HG02642 (cell line): ENCODE measurements at regions not wholly inside any gene's neighbourhood (a gene's known extent, or its start where the extent isn't known, plus 50 kb on each side); places are given as distances from the start of the nearest gene placed in this dataset.
"Not testable (repeated sequence)": the region's sequence is repeated elsewhere in the genome, so short reads cannot be mapped to it uniquely, and the experiment has no call there.

Source experiments
- ATAC-seq: cut with Tn5 transposase; IDR thresholded peaks from one replicate; pipeline ENCODE4 v1.9.1; 2021; ENCODE audit warnings: mild to moderate bottlenecking; ENCODE audit not compliant: unreplicated experiment, poor library complexity

DNA sequence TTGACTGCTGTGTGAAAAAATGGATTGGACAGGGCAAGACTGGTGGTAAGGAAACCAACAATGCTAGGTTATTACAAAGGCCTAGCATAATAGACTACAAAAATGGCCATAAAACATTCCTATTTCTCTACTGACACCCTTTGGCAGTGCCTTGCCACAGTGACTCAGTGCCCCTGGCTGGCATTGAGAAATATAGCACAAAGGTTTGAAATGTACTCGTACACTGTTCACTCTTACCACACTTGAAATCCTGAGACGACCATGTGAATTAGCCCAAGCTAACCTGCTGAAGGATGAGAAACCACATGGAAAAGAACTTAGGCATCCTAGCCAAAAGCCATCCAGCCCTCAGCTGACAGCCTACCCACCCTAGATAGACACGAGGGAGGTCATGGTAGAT is 149.8 kb upstream of the PALMD start:
- ATAC-seq: no peak

DNA sequence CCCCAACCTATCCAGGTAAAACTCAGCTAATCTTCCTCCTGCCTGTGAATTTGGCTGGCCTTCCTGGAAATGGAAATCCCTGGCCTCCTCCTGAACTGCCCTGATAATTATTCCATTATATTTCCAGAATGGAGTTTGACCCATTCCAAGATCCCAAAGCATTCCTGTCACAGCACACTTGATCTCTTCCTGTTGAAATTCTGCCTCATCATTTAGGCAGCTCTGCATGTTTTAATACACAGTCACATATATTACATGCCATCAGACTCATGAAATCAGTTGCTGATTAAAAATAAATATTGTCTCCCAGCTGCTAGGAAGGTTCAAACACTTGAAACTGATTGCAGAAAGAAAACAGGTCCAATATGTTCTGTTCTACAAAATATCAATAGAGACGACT is 148.2 kb upstream of the PALMD start:
- ATAC-seq: no peak

DNA sequence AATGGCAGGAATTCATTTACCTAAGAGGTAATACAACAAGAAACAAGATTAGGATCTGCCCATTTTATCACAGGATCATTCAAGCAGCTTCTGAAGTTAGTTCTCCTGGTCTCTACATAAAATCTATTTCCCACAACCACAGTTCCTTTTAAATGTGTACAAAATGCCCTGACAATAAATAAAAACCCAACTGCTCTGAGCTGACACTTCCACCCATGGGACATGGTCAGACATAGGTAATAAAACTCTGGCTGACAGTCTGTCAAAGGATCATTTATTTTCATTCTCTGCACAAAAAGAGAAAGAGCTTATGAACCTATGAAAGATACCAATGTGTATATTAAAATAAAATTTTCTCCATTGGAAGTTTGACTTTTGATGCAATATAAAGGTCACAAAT is 145.4 kb upstream of the PALMD start:
- ATAC-seq: no peak

DNA sequence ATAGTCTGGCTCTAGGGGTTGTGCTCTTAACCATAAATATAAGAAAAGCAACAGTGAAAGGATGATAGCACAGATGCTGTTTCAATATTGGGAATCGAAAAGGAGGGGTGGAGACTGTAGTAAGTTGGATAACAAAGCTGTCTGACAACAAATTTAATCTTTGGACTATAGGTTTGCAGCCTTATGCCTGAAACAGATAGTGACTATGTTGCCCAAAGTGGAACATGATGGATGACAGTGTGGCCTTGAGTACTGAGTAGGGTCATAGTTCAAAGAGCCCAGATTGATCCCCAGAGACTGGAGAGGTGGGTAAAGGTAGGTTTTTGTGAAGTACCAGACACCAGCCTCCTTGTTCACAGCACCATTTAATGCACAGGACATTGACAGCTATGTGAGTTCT is 144.0 kb upstream of the PALMD start:
- no peak for ATAC-seq

DNA sequence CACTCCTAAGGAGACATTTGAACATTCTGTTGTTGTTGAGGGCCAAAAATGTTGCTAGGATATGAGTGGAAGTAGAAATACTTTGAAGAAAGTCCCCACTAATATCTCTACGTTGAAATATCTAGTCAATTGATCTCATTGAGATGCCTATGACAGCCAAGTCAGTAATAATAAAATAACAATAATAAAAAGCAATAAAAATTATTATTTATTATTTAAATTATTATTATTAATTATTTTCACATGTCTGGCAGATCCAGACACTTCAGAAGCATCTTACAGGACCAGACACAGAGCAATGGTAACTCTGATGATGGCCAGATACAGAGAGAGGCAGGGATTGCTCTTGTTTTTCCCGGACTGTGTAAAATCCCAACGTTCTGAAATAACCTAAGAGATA is 143.5 kb upstream of the PALMD start:
- no peak for ATAC-seq

DNA sequence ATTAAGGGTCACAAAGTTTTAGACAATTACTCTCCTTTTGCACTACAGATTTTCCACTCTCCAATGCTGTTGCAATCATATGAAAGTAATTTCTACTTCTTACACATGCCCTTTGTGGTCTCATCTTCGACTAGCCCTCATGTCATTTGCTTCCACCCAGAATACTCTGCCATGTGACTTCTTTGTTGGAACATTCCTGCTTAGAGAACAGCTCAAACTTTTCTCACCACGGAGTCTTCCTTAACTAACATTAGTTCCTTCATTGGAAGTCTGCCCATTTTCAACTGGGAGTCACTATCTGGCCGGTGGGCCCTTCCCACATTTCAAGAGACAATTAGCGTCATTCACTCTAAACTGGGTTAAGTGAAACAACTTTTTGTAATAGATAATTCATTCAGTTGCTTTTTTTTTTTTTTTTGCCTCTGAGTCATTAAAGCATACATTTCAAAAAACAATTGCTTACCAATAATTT is 142.6 kb upstream of the PALMD start:
- no peak for ATAC-seq

DNA sequence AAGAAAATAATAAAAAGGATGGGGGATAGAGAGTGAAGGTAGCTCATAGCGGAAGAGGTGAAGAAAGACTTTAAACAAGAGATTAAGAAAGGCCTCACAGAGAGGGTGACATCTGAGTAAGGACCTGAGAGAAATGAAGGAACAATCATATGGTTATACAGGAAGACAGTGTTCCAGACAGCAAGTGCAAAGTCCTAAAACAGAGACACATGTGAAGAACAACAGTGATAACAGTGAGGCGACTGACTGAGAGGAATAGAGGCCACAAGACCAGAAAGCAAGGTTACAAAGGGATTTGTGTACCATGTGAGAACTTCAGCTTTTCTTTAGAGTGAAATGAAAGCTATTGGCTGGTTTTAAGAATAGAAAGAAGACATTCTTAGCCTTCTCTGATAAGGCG is 141.6 kb upstream of the PALMD start:
- no peak for ATAC-seq

DNA sequence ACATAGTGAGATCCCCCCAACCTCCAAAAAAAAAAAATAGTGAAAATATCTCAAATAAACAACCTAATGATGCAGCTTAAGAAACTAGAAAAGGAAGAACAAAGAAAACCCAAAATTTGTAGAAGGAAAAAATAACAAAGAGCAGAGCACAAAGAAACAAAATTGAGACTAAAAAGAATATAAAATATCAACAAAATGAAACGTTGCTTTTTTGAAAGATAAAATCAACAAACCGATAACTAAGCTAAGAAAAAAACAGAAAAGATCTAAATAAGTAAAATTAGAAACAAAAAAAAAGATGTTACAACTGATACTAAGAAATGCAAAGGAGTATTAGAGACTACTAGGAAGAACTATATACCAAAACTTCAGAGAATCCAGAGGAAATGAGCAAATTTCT is 139.3 kb upstream of the PALMD start:
- no peak for ATAC-seq

DNA sequence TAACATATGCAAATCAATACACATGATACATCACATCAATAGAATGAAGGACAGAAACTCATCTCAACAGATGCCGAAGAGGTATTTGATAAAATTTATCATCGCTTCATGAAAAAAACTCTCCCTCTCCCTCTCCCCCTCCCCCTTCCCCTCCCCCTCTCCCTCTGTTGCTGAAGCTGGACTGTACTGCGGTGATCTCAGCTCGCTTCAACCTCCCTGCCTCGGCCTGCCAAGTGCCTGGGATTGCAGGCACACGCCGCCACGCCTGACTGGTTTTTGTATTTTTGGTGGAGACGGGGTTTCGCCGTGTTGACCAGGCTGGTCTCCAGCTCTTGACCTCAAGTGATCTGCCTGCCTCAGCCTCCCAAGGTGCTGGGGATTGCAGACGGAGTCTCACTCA is 138.5 kb upstream of the PALMD start:
- ATAC-seq: not testable (repeated sequence)

DNA sequence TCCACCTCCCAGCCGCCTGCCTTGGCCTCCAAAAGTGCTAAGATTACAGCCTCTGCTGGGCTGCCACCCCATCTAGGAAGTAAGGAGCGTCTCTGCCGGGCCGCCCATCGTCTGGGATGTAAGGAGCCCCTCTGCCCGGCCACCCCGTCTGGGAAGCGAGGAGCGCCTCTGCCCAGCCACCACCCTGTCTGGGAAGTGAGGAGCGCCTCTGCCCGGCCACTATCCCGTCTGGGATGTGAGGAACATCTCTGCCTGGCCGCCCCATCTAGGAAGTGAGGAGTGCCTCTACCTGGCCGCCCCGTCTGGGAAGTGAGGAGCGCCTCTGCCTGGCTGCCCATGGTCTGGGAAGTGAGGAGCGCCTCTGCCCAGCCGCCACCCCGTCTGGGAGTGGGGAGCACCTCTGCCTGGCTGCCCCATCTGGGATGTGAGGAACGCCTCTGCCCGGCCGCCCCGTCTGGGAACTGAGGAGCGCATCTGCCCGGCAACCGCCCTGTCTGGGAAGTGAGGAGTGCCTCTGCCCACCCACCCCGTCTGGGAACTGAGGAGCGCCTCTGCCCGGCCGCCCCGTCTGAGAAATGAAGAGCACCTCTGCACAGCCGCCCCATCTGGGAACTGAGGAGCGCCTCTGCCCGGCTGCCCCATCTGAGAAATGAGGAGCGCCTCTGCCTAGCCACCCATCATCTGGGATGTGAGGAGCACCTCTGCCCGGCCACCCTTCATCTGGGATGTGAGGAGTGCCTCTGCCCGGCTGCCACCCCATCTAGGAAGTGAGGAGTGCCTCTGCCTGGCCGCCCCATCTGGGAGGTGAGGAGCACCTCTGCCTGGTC is 137.8 kb upstream of the PALMD start:
- no peak for ATAC-seq

DNA sequence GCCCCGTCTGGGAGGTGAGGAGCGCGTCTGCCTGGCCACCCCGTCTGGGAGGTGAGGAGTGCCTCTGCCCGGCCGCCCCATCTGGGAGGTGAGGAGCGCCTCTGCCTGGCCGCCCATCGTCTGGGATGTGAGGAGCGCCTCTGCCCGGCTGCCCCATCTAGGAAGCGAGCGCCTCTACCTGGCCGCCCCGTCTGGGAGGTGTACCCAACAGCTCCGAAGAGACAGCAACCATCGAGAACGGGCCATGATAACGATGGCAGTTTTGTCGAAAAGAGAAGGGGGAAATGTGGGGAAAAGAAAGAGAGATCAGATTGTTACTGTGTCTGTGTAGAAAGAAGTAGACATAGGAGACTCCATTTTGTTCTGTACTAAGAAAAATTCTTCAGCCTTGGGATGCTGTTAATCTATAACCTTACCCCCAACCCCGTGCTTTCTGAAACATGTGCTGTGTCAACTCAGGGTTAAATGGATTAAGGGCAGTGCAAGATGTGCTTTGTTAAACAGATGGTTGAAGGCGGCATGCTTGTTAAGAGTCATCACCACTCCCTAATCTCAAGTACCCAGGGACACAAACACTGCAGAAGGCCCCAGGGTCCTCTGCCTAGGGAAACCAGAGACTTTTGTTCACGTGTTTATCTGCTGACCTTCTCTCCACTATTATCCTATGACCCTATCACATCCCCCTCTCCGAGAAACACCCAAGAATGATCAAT is 137.0 kb upstream of the PALMD start:
- ATAC-seq: not testable (repeated sequence)

DNA sequence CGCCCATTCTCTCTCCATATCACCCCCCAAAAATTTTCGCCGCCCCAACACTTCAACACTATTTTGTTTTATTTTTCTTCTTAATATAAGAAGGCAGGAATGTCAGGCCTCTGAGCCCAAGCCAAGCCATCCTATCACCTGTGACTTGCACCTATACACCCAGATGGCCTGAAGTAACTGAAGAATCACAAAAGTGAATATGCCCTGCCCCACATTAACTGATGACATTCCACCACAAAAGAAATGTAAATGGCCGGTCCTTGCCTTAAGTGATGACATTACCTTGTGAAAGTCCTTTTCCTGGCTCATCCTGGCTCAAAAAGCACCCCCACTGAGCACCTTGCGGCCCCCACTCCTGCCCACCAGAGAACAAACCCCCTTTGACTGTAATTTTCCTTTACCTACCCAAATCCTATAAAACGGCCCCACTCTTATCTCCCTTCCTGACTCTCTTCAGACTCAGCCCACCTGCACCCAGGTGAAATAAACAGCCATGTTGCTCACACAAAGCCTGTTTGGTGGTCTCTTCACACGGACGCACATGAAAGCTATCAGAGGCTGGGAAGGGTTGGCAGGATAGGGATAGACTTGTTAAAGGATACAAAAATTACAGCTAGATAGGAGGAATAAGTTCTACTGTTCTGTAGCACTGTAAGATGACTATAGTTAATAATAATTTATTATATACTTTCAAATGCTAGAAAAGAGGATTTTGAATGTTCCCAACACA is 130.9 kb upstream of the PALMD start:
- not testable (repeated sequence) for ATAC-seq

DNA sequence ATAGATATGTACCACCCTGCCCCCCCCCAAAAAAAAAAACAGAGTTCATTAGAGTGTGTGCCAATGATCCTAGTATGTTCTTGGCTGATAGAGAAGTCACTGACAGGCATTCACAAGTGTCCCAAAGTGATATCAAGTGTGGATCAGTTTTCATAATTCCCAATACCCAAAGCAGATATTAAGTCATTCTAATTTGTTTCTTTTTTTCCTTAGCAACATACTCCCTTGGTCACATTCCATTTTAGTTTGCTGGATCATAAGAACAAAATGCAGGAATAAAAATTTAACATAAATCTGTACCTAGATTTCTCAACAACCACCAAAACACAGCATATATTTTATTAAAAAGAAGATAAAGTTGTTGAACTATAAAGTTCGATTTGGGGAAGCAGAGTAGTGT is 129.8 kb upstream of the PALMD start:
- no peak for ATAC-seq

DNA sequence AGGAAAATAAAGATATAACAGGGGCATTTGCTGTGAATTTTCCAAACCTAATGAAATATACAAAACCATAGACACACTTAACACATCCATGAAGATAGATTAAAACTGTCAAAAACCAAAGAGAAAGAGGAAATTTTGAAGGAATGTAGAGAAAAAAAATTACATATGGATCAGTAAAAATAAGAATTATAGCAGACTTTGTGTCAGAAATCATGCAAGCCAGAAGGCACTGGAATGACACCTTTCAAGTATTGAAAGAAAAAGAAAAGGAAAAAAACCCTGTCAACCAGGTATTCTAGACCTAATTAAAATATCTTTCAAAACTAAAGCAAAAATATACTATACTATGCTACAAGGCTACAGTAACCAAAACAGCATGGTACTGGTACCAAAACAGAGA is 125.8 kb upstream of the PALMD start:
- no peak for ATAC-seq

DNA sequence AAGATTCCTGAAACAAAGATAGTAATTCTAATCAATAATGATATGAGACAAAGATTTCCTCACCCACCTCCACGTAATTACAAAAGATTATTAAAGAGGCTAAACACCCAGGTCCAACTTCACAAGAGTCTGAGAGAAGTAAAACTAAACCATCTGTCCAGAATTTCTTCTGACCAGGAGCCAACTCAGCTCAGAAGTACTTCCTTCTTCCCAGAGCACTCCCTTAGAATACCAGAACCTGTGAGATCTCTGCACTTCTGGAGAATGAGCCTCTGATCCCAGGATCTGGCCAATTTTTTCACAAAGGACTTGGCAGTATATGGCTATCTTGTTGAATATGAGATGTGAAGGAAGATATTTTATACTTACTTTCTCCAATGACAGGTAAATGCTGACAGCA is 120.6 kb upstream of the PALMD start:
- no peak for ATAC-seq

DNA sequence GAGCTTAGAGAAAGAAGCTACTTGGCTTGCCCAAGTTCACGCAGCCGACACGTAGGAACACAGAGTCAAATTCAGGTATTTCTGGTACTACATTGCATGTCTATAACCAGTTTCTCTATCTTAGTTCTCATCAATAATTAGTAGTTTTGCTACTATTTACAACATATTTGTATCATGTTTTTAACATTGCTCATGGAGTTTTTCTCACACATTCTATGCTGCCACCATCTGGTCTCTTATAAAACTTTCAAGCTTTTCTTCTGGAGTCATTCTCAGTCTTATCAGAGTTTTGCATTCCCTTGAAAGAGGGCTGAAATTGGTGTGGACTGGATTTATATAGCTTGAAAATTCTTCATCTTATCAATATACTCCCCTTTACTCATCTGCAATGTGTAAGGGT is 118.8 kb upstream of the PALMD start:
- ATAC-seq: no peak

DNA sequence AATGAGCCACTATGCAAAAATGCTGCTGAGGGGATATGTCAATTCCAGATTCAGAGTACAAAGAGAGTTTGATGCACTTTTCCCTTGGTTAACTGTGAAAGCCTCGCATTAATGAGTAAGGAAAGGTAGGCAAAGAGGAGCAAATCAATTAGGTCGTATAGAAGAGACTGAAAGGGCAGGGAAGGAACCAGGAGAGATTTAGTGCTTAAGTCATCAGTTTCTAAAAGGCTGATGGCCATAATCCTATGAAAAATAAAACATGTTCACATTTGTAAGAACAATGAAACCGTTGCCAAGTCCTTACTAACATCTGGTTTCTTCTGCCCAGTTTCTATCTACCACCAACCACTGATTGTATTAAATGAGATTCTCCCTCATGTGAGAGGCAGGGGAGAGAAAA is 118.4 kb upstream of the PALMD start:
- no peak for ATAC-seq

DNA sequence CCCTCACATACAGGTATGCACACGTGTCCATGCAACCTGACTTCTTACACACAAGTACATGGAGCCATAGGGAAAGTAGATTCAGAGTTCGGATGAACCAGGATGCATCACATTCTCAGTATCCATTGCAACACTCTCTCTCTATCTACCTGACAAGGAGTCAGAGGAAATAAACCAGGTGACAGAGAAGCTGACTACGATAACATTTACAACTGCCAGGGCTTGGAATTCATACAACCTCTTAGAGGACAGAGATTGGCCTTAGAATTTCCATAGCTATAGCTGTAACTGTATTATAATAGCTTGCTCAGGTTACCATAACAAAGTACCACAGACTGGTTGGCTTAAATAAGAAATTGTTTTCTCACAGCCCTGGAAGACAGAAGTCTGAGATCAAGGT is 116.9 kb upstream of the PALMD start:
- no peak for ATAC-seq

DNA sequence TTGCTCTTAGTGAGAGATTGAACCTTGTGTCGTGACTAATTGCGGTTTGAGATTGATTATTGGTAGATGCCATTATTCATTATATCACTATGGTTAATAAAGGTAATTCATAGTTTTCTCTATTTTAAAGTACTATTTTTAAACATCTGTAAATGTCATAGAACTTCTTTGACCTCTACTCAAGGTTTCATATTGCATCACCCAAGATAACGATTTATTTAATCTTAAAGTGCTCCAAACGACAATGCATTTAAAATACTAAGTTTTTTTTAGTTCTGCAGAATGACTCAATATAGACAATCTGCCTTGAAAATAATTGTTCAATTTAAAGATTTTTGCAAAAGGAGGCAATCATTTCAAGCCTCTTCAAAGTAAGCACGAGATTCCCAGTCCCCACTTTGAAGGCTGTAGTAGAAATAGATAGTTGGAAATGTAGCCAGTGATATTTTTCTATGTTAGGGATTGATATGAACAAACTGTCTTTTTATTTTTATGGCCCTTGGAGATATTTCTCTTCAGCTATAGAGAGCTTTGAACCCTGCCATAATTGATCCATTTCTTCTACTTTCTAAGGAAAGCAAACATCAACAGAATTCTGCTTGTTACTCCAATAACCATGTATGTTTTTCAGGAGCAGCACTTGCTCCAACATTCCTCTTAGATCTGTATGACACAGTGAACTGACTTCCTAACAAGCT is 114.2 kb upstream of the PALMD start:
- no peak for ATAC-seq

DNA sequence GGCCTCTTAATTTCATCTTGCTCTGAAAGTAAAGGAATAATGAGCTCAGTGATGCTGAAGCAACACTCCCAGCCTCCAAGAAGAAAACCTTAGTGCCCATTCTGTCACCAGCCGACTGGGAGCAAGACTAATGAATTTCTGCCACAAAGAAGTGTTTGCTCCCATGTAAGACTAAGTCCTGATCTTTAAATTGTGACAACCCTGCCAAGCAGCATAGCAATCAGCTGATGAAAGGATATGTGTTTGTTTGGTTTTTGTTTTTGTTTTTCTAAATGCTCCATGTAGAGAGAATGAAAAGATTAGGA is 113.7 kb upstream of the PALMD start:
- ATAC-seq: no peak
